GM18511 (cell line): ENCODE measurements at regions not wholly inside any gene's neighbourhood (a gene's known extent, or its start where the extent isn't known, plus 50 kb on each side); places are given as distances from the start of the nearest gene placed in this dataset.
"Not testable (repeated sequence)": the region's sequence is repeated elsewhere in the genome, so short reads cannot be mapped to it uniquely, and the experiment has no call there.

ENCODE experiments used
- ATAC-seq: cut with Tn5 transposase; IDR thresholded peaks from one replicate; pipeline ENCODE4 v1.9.1; 2021; ENCODE audit warnings: mild to moderate bottlenecking, moderate library complexity; ENCODE audit not compliant: unreplicated experiment

GRCh38 chr16:59913666-59914065, 1179.5 kb upstream of the GOT2 start:
- ATAC-seq, result no peak

- ATAC-seq, result no peak
Measured at GRCh38 chr16:59909262-59909661, 1175.1 kb upstream of the GOT2 start.

GRCh38 chr16:59907611-59908010, 1173.5 kb upstream of the GOT2 start:
- ATAC-seq, result no peak

GRCh38 chr16:59905606-59906005, 1171.5 kb upstream of the GOT2 start:
- ATAC-seq, result no peak

- no peak for ATAC-seq
Measured at GRCh38 chr16:59905131-59905530, 1171.0 kb upstream of the GOT2 start.

GRCh38 chr16:59899940-59900339, 1165.8 kb upstream of the GOT2 start:
- no peak for ATAC-seq

GRCh38 chr16:59892376-59892775, 1158.3 kb upstream of the GOT2 start:
- no peak for ATAC-seq

GRCh38 chr16:59887856-59888255, 1153.7 kb upstream of the GOT2 start:
- no peak for ATAC-seq

GRCh38 chr16:59886021-59886420, 1151.9 kb upstream of the GOT2 start:
- no peak for ATAC-seq

GRCh38 chr16:59881376-59881775, 1147.3 kb upstream of the GOT2 start:
- ATAC-seq, result no peak

- no peak for ATAC-seq
Measured at GRCh38 chr16:59880611-59881010, 1146.5 kb upstream of the GOT2 start.

- no peak for ATAC-seq
Measured at GRCh38 chr16:59878999-59879398, 1144.9 kb upstream of the GOT2 start.

- ATAC-seq, result no peak
Measured at GRCh38 chr16:59878479-59878878, 1144.4 kb upstream of the GOT2 start.

- ATAC-seq, result no peak
Measured at GRCh38 chr16:59864981-59865666, 1131.0 kb upstream of the GOT2 start.

- ATAC-seq, result no peak
Measured at GRCh38 chr16:59859676-59860402, 1125.7 kb upstream of the GOT2 start.

GRCh38 chr16:59854846-59855439, 1120.8 kb upstream of the GOT2 start:
- ATAC-seq, result no peak

- ATAC-seq, result no peak
Measured at GRCh38 chr16:59849716-59850115, 1115.6 kb upstream of the GOT2 start.

GRCh38 chr16:59848296-59848695, 1114.2 kb upstream of the GOT2 start:
- ATAC-seq, result no peak

GRCh38 chr16:59840169-59840568, 1106.1 kb upstream of the GOT2 start:
- no peak for ATAC-seq

GRCh38 chr16:59826767-59827166, 1092.7 kb upstream of the GOT2 start:
- no peak for ATAC-seq

GRCh38 chr16:59809488-59809887, 1075.4 kb upstream of the GOT2 start:
- not testable (repeated sequence) for ATAC-seq

GRCh38 chr16:59783191-59783590, 1049.1 kb upstream of the GOT2 start:
- no peak for ATAC-seq
